GM18505 (cell line): ENCODE measurements at regions not wholly inside any gene's neighbourhood (a gene's known extent, or its start where the extent isn't known, plus 50 kb on each side); places are given as distances from the start of the nearest gene placed in this dataset.

ENCODE experiments used
- ATAC-seq: cut with Tn5 transposase; IDR thresholded peaks from one replicate; pipeline ENCODE4 v1.9.1; 2021; ENCODE audit not compliant: unreplicated experiment
- POLR2A ChIP-seq: IDR thresholded peaks from 4 replicates; pipeline ENCODE4 v1.6.1; 2011; ENCODE audit warnings: borderline replicate concordance; ENCODE audit not compliant: insufficient read depth, insufficient read length; ENCODE audit errors: extremely low read depth

- TF ChIP-seq POLR2A = no peak
- no peak for ATAC-seq
Observed at GRCh38 chr14:101024686-101025085, 121.2 kb upstream of the RTL1 start.

- no peak for ATAC-seq
- no peak for TF ChIP-seq POLR2A
Observed at GRCh38 chr14:101025131-101025530, 121.6 kb upstream of the RTL1 start.

- no peak for TF ChIP-seq POLR2A
- no peak for ATAC-seq
Observed at GRCh38 chr14:101025696-101026095, 122.2 kb upstream of the RTL1 start.

GRCh38 chr14:101026341-101026740, 122.8 kb upstream of the RTL1 start:
- ATAC-seq = no peak
- no peak for TF ChIP-seq POLR2A

- ATAC-seq = no peak
- TF ChIP-seq POLR2A = no peak
Observed at GRCh38 chr14:101027291-101027690, 123.8 kb upstream of the RTL1 start.

DNA sequence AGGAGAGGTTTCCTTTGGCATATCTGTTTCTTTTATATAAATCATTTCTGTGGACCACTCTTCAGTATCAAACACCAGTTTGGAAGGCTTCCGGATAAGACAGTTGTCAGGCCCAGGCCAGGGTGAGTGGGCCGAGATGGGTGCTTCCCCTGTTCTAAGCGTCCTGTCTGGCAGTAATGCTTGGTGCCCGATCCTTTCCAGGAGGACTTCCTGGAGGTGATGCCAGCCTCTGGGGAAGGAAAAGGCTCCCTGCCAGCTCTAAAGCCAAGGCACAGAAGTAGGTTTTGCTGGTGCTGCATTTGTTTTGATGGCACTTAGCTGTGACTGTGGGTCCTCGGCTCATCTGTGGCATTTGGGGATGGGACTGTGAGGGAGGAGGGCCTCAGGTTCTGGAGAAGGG, 124.4 kb upstream of the RTL1 start:
- TF ChIP-seq POLR2A = no peak
- ATAC-seq = no peak

- TF ChIP-seq POLR2A = no peak
- ATAC-seq = no peak
Observed at GRCh38 chr14:101028971-101029667, 125.6 kb upstream of the RTL1 start.

DNA sequence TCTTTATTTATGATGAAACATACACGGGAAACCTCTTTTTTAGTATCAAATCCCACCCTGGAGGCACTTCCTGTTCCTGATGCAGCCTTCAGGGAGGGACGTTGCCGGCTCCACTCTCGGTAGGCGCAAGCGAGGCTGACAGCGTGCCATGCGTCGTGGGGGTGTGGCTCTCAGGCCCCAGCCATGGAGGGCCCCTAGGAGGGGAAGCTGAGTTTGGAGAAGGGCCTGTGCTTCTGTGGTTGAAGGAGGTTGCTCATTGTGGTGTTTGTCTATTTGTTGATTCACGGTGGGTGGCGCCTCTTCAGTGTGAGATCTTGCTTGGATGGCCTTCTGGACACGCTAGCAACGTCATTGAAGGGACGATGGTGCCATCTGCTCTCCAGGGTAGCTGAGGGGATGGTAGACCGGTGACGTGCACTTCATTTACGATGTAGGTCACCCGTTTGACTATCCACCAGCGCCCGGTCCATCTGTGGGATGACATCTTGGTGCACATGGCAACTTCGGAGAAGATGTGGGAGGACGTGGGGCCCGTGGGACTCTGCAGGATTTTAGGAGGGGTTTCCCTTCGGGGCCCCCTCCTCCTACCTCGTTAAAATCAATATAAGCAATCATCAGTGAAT, 126.3 kb upstream of the RTL1 start:
- ATAC-seq = no peak
- TF ChIP-seq POLR2A = no peak

DNA sequence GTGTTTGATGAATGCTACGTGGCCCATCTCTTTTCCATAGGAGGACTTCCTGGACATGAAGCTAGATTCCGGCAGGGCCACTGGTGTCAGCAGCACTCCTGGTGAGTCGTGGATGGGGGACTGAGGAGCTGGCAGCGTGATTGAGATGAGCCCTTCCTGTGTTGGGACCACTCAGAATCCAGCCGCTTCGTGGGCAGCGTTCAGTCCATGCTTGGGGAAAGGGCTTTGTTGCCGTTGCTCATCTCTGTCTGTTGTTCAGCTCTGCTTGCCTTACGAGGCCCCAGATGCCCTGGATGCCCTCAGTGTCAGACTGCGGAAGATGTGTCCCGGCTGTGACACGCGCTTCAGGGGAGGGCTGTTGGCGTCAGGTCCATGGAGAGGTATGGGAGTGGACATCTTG, 127.1 kb upstream of the RTL1 start:
- TF ChIP-seq POLR2A = no peak

DNA sequence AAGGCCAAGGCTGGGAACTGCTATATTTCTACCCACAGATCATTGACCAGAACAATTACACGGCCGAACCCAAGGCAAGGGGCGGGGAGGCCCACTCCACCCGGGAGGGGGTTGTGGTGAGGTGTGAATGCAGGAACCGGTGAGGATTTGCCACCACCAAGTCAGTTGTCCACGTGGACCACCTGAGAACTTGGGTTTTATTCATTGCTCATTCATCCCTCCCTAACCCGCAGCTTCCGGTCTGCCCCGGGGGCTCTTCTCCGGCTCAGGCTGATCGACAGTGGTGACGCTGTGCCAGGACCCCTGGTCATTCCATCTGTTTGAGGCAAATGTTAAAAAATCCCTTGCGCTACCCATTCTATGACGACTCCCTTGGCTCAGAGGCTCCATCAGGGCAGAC, 127.7 kb upstream of the RTL1 start:
- TF ChIP-seq POLR2A = no peak

More for the DNA sequence above, 127.1 kb upstream of the RTL1 start:
- no peak for ATAC-seq

DNA sequence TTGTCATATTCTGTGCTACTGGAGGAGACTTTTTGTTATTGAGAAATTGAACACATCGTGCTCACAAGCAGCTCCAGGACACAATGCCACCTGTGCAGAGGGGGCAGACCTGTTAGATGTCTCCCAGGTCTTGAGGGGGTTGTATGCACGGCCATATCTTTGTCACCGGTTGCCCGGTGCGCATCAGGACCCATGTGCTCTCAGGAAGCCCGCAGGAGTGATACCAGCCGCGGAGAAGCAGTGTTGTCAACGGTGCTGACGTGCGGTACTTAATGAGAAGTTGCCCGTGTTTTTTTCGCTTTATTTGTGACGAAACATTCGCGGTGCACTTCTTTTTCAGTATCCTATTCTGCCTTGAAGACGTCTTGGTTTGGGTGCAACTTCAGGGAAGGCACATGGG, 128.2 kb upstream of the RTL1 start:
- ATAC-seq = no peak
- no peak for TF ChIP-seq POLR2A

More for the DNA sequence above, 127.7 kb upstream of the RTL1 start:
- no peak for ATAC-seq

- no peak for ATAC-seq
- TF ChIP-seq POLR2A = no peak
Observed at GRCh38 chr14:101032433-101032832, 128.9 kb upstream of the RTL1 start.

DNA sequence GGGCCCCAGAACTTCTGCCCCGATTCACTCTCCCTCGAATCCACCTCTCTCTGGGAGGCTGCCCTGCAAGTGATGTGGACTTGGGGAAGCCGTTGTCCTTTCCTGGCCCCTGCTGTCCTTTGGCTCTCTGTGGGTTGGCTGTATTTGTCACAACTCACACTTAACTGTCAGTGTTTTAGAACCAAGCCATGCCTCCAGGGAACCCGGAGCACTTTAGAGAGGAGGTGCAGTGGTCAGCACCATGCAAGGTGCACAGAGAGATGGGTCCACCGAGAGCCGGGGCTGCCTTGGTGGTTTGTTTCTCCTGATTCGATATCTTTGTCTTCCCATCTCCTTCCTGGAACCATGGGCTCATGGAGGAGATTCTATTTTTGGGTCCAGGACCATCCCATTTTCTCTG, 129.5 kb upstream of the RTL1 start:
- TF ChIP-seq POLR2A = no peak
- no peak for ATAC-seq

DNA sequence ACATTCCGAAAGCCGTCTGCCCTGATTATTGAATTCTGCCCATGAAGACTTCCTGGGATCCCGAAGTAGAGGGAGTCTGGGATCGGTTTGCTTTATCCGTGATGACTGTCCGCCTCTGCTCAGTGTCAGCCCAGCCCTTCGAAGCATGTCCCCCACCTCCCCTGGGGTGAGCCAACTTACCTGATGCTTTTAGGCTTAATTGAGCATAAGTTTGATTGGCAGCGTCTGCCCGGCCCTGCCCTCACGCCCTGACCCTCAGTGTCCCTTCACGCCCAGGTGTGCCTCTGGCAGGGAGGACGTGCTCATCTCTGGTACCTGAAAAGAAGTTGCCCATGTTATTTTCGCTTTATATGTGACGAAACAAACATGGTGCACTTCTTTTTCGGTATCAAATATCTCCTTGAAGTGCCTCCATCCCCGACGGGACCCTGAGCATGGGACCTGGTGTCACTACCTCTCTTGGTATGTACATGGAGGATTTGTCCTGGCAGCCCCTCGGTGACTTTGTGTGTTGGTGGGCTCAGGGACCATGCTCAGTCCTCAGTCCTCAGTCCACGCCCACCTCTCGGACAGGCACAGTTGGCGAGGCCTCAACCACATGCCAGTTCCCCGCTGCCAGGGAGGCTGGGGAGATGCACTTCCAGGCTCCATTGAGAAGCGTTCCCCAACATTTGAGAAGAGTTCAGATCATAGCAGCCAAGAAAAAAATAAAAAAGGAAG, 130.1 kb upstream of the RTL1 start:
- no peak for TF ChIP-seq POLR2A
- ATAC-seq = no peak
